NB4 (cell line): ENCODE measurements at regions not wholly inside any gene's neighbourhood (a gene's known extent, or its start where the extent isn't known, plus 50 kb on each side); places are given as distances from the start of the nearest gene placed in this dataset.

ENCODE experiments used
- DNase-seq: peaks from one replicate; pipeline ENCODE4 v3.0.0; 2010; ENCODE audit warnings: low read depth
- H3K4me3 ChIP-seq: one replicate; pipeline ENCODE4 v1.5.1; 2011; ENCODE audit warnings: mild to moderate bottlenecking, low read depth, low read length, moderate library complexity
- MYC ChIP-seq: IDR thresholded peaks from 2 replicates; pipeline ENCODE4 v1.6.1; 2011; ENCODE audit warnings: low read depth, low read length
- POLR2A ChIP-seq: IDR thresholded peaks from 2 replicates; pipeline ENCODE4 v1.6.1; 2011; ENCODE audit warnings: mild to moderate bottlenecking; ENCODE audit not compliant: insufficient read length; ENCODE audit errors: extremely low read depth
- TF ChIP-seq, protein P1 (sequence below): IDR thresholded peaks from 2 replicates; pipeline ENCODE4 v1.6.1; 2011; ENCODE audit warnings: low read depth, low read length
- TF ChIP-seq, protein P2 (sequence below): IDR thresholded peaks from one replicate; pipeline ENCODE4 v1.5.1; 2012; ENCODE audit warnings: low read depth, low read length

DNA sequence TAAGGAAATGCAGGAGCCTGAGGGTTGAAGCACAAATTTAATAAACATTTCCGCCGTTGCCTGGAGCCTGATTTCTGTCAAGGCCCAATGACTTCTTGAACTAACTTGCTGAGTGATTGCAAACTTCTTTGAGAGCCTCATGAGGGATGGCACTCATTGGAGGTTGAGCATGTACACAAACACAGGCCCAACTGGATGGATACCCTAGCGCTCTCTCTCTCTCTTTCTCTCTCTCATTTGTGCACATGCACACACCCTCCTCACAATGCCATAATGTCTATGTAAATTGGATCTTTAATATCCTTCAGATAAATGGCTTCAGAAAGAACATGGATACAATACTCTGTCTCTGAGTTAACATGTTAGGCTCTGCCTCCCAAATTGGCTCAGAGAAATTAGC is 597.7 kb upstream of the CADM1 start:
- TF ChIP-seq MYC (no peak), POLR2A (no peak)
- TF ChIP-seq, protein P1, sequence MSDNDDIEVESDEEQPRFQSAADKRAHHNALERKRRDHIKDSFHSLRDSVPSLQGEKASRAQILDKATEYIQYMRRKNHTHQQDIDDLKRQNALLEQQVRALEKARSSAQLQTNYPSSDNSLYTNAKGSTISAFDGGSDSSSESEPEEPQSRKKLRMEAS, result no peak
- TF ChIP-seq, protein P2, sequence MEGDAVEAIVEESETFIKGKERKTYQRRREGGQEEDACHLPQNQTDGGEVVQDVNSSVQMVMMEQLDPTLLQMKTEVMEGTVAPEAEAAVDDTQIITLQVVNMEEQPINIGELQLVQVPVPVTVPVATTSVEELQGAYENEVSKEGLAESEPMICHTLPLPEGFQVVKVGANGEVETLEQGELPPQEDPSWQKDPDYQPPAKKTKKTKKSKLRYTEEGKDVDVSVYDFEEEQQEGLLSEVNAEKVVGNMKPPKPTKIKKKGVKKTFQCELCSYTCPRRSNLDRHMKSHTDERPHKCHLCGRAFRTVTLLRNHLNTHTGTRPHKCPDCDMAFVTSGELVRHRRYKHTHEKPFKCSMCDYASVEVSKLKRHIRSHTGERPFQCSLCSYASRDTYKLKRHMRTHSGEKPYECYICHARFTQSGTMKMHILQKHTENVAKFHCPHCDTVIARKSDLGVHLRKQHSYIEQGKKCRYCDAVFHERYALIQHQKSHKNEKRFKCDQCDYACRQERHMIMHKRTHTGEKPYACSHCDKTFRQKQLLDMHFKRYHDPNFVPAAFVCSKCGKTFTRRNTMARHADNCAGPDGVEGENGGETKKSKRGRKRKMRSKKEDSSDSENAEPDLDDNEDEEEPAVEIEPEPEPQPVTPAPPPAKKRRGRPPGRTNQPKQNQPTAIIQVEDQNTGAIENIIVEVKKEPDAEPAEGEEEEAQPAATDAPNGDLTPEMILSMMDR, result no peak
- H3K4me3 ChIP-seq, result no peak overlapping the region
- DNase-seq, result no peak

DNA sequence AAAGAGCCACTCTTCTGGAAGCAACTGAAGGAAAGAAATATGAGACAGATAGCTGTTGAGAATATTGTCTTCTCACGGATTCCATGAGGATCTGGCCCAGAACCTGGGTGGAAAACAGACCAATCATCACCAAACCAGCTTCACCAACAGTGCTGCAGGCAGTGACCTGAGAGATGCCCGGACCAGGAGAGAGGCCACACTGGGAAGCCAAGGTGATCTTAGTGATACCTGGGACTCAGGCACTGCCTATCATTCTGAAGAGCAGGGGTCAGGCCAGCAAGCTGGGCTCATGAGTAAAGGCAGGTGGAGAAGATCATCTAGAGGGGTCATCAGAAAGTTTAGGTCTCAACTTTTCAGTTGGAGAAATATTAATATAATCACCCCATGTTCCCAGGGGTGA is 595.8 kb upstream of the CADM1 start:
- no peak for DNase-seq
- TF ChIP-seq, protein P2, result no peak
- no peak for TF ChIP-seq MYC
- TF ChIP-seq, protein P1, result no peak
- no peak for TF ChIP-seq POLR2A
- H3K4me3 ChIP-seq, result no peak overlapping the region

DNA sequence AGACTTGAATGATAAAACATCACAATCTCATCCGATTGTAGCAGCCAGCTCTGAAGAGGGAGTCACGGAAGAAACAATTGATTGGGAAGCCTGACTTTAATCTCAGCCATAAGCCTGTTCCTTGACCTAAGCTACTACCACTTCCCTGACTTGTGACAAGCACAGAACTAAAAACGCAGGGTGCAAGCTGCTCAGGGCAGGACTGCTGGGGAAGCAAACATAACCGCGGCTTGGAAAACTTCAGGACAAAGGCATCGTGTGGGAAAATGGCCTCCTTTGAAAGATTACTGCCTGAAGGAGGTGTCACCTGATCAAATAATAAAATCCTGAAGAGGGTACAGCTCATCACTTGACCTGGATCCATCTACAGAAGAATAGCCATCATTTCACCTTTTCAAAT is 595.3 kb upstream of the CADM1 start:
- H3K4me3 ChIP-seq, result no peak overlapping the region
- TF ChIP-seq, protein P2, result no peak
- TF ChIP-seq, protein P1, result no peak
- TF ChIP-seq POLR2A (no peak), MYC (no peak)
- no peak for DNase-seq

DNA sequence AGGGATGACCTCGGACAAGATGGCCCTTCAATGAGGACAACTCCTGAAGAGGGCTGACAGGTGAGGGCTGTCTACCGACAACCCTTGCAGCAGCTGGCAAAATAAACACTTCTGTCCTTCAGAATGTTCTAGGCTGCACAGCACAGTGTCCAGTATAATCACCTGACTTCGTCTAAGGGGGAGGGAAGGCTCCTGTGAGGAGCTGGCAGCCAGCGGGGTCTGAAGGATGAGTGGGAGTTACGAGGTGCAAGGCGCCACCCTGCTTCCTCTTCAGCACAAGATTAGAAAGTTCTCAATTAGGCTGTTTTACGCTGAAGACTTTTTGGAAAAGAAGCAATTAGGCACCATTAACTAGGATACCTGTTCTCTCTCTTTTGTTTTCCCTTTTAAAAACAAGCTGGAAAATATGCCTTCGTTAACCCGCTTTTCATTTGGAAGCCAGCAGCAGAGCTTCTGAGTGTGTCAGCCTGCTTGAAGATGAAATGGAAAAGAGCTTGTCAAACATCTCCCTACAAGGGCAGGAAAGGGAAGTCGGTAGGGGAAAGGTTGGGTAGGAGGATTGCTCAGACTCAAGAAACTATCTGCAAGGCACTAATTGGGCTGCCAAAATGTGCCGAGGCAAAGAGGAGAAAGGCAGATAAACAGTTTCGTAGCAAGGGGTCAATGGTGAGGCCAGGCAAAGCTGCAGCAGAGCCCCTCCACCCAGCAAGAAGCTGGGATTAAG is 592.2 kb upstream of the CADM1 start:
- no peak for DNase-seq
- H3K4me3 ChIP-seq, result no peak overlapping the region
- TF ChIP-seq, protein P2, result no peak
- TF ChIP-seq, protein P1, result no peak
- TF ChIP-seq POLR2A, result no peak

DNA sequence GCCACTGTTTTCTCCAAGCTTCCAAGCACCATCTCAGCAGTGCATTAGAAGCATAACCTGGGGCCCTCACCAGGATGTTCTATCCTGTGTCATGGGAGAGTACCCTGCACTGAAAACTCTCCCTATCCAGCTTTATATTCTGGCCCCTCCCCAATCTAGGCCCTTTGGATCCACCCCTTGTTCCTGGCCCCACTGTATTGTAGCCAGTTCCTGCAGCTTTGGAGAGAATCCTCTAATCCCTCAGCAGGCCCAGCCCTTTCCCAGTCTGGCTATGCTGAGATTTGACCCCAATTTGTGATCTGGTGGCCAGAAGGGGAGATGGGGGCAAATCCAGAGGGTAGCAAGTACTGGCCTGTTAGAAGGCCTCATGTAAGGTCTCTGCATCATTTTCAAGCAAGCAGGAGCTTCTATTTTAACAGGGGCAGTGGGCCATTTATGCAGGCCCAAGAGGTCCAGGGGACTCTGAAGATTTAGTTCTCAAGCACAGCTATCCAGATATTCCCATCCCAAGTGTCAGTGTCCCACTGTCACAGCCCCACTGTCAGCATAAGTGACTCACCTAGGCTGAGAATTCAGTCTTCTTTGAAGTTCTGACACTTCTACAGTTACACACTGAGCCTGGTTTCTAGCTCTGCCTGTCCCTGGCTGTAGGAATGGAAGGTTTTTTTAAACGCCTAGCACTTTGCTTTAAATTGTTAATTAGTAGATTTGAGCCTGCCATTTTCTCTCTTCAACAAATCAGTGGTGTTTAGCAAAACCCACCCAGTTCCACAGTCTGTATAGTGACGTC is 589.5 kb upstream of the CADM1 start:
- TF ChIP-seq, protein P1, result no peak
- TF ChIP-seq, protein P2, result no peak
- TF ChIP-seq POLR2A, result no peak
- no peak for TF ChIP-seq MYC
- no peak for DNase-seq
- no peak overlapping the region for H3K4me3 ChIP-seq
